GM10248 (cell line): ENCODE measurements at regions not wholly inside any gene's neighbourhood (a gene's known extent, or its start where the extent isn't known, plus 50 kb on each side); places are given as distances from the start of the nearest gene placed in this dataset.

Source experiments
- CTCF ChIA-PET: fragments of 300-600 bp; sonication (Branson Sonifier 250); formaldehyde crosslinking; extraction: SDS; loops from one replicate; lab custom pipeline; 2021; ENCODE audit warnings: antibody characterized with exemption; lab: Yijun Ruan, JAX
- POLR2A ChIA-PET: fragments of 350-650 bp; sonication (Branson Sonifier 250); formaldehyde crosslinking; extraction: SDS; loops from one replicate; lab custom pipeline; 2020; ENCODE audit warnings: antibody characterized with exemption; lab: Yijun Ruan, JAX
- DNase-seq: peaks from one replicate; pipeline ENCODE4 v3.0.0; 2012; ENCODE audit errors: extremely low spot score
- CTCF ChIP-seq: IDR thresholded peaks from 2 replicates; pipeline ENCODE4 v1.5.1; 2012; ENCODE audit warnings: mild to moderate bottlenecking, low read depth; ENCODE audit errors: extremely low read depth, missing control alignments, control extremely low read depth

- ChIA-PET POLR2A (no interaction called here), CTCF (no interaction called here)
- DNase-seq = no peak
- TF ChIP-seq CTCF = no peak
Observed at GRCh38 chr18:30492552-30493129, 549.9 kb downstream of the DSC3 start.

GRCh38 chr18:30491815-30492551 lies 550.6 kb downstream of the DSC3 start:
- CTCF ChIA-PET = no interaction called here
- no peak for DNase-seq
- TF ChIP-seq CTCF = no peak
- POLR2A ChIA-PET = no interaction called here

- no peak for DNase-seq
- no peak for TF ChIP-seq CTCF
- ChIA-PET POLR2A (no interaction called here), CTCF (no interaction called here)
Observed at GRCh38 chr18:30489890-30490643, 552.5 kb downstream of the DSC3 start.

GRCh38 chr18:30487962-30488361 lies 554.6 kb downstream of the DSC3 start:
- no peak for DNase-seq
- TF ChIP-seq CTCF = no peak
- CTCF ChIA-PET = no interaction called here
- POLR2A ChIA-PET = no interaction called here

GRCh38 chr18:30486856-30487255 lies 555.7 kb downstream of the DSC3 start:
- DNase-seq = no peak
- POLR2A ChIA-PET = no interaction called here
- TF ChIP-seq CTCF = no peak
- CTCF ChIA-PET = interaction anchor here (1.0 kb wide), 1 partner anchor 12 kb away, joined by 4 read pairs; no protein-coding TSS in a partner anchor

- TF ChIP-seq CTCF = no peak
- ChIA-PET CTCF (interaction anchor here (1.5 kb wide), 2 partner anchors 11 to 13 kb away, joined by 3 to 4 read pairs; no protein-coding TSS in a partner anchor), POLR2A (no interaction called here)
- no peak for DNase-seq
Observed at GRCh38 chr18:30485078-30485477, 557.5 kb downstream of the DSC3 start.
